Vagina (tissue), 2 donors: ENCODE measurements at regions not wholly inside any gene's neighbourhood (a gene's known extent, or its start where the extent isn't known, plus 50 kb on each side); places are given as distances from the start of the nearest gene placed in this dataset.

Experiments used
- DNase-seq, 2 donors: peaks; one replicate each; pipeline ENCODE4 v3.0.0-alpha.2; 2017; ENCODE audit errors: extremely low spot score in 2 of 2
- H3K27ac ChIP-seq: fragments of 200-600 bp; sonication (generic); one replicate; pipeline ENCODE4 v1.5.1; 2019
- H3K27me3 ChIP-seq: fragments of 200-600 bp; sonication (generic); one replicate; pipeline ENCODE4 v1.5.1; 2019
- H3K36me3 ChIP-seq, 2 donors: fragments of 200-600 bp; sonication (generic); one replicate each; pipeline ENCODE4 v1.5.1; 2017 to 2019
- H3K4me1 ChIP-seq: fragments of 200-600 bp; sonication (generic); one replicate; pipeline ENCODE4 v1.5.1; 2019
- H3K4me3 ChIP-seq, 2 donors: fragments of 200-600 bp; sonication (generic); 1 replicate in 1 of 2; 2 replicates in 1 of 2; pipeline ENCODE4 v1.5.1; 2016 to 2019
- H3K9me3 ChIP-seq: fragments of 200-600 bp; sonication (generic); one replicate; pipeline ENCODE4 v1.5.1; 2019
- CTCF ChIP-seq, 3 experiments: fragments of 450-650 bp in 2 of 3; fragments of 200-600 bp in 1 of 3; sonication (generic) in 1 of 3; IDR thresholded peaks; one replicate each; pipeline ENCODE4 v1.5.1; 2017 to 2019; ENCODE audit warnings: antibody characterized with exemption in 3 of 3, mild to moderate bottlenecking in 2 of 3, moderate library complexity in 2 of 3
- POLR2A ChIP-seq, 2 donors: fragments of 450-650 bp; IDR thresholded peaks; one replicate each; pipeline ENCODE4 v1.6.1; 2017; ENCODE audit warnings: antibody characterized with exemption in 2 of 2, mild to moderate bottlenecking in 2 of 2, moderate library complexity in 2 of 2
- POLR2AphosphoS5 ChIP-seq, 2 donors: sonication (generic); formaldehyde crosslinking; IDR thresholded peaks; one replicate each; pipeline ENCODE4 v1.9.0; 2017; ENCODE audit warnings: antibody characterized with exemption in 2 of 2, mild to moderate bottlenecking in 2 of 2, low read depth in 1 of 2; ENCODE audit not compliant: insufficient read depth in 1 of 2
- intact Hi-C: fragments of 100-400 bp; cut with DNase I; formaldehyde crosslinking; loops from one replicate; pipeline ENCODE4 v1.15.1; 2023

GRCh38 chr10:21318540-21319167, 206.8 kb downstream of the SKIDA1 start:
- Histone ChIP-seq H3K4me3 (no peak overlapping the region), H3K36me3 (no peaks in the 10 kb centered on the region), H3K4me1 (peaks cover 23% of the 10 kb centered on the region), H3K27ac (no peak overlapping the region), H3K27me3 (no peaks in the 10 kb centered on the region), H3K9me3 (no peaks in the 10 kb centered on the region)
- no peak for TF ChIP-seq POLR2AphosphoS5 (IDR thresholded peaks at IDR 0.05; ENCODE audit: insufficient read depth in 1 of 2, low read depth in 1 of 2)
- no peak for TF ChIP-seq POLR2A (IDR thresholded peaks at IDR 0.05)
- no peak for TF ChIP-seq CTCF (IDR thresholded peaks at IDR 0.05)
- intact Hi-C loops, result no loop called here
- no peak for DNase-seq

DNA sequence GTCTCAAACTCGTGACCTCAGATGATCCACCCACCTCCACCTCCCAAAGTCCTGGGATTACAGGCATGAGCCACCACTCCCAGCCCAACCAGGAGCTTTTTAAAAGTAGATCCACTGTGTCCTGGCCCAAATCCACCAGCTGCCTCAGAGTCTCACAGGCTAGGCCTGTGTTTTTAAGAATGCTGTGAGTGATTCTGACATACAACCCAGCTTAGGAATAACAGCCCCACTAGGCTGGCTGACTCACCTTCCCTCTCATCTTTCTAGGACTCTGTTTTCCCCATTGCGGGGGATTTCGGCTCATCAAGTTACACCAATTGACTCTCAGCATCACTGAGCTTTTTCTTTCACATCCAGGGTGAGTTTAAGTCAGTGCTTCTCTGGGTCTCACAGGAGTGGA, 207.6 kb downstream of the SKIDA1 start:
- Histone ChIP-seq H3K9me3 (no peaks in the 10 kb centered on the region), H3K4me3 (no peak overlapping the region), H3K4me1 (peaks cover 23% of the 10 kb centered on the region), H3K27me3 (no peaks in the 10 kb centered on the region), H3K36me3 (no peaks in the 10 kb centered on the region), H3K27ac (no peak overlapping the region)
- DNase-seq, result no peak
- intact Hi-C loops, result no loop called here
- TF ChIP-seq CTCF (IDR thresholded peaks at IDR 0.05), result no peak
- TF ChIP-seq POLR2AphosphoS5 (IDR thresholded peaks at IDR 0.05; ENCODE audit: insufficient read depth in 1 of 2, low read depth in 1 of 2), result no peak
- TF ChIP-seq POLR2A (IDR thresholded peaks at IDR 0.05), result no peak

DNA sequence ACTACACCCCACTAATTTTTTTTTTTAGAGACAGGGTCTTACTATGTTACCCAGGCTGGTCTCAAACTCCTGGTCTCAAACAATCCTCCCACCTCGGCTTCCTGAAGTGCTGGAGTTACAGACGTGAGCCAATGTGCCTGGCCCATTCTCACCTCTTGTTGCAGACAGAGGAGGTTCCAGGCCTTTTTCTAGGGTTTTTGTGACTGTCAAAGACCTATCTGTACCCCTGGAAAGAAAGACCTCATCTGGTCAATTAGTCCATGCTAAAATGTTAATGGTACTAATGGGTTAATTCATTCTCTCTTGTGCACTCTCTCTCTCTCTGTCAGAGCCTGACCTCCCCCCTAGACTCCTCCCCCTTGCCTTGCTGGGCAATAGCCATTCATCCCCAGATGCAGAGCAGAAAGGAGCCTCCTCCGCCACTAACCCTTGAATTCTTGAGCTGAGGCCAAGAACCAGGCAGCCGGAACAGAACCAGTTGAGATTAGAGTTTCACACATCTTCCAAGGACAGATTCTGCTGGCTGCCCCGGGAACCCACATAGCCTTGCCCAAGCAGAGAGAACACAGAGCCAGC, 209.7 kb downstream of the SKIDA1 start:
- Histone ChIP-seq H3K9me3 (no peaks in the 10 kb centered on the region), H3K27ac (no peak overlapping the region), H3K4me3 (no peak overlapping the region), H3K4me1 (peaks cover 23% of the 10 kb centered on the region), H3K36me3 (no peaks in the 10 kb centered on the region), H3K27me3 (no peaks in the 10 kb centered on the region)
- TF ChIP-seq POLR2A (IDR thresholded peaks at IDR 0.05) (no peak), CTCF (IDR thresholded peaks at IDR 0.05) (no peak), POLR2AphosphoS5 (IDR thresholded peaks at IDR 0.05; ENCODE audit: insufficient read depth in 1 of 2, low read depth in 1 of 2) (peak in 1 of 2 donors; percentile 1)
- intact Hi-C loops, result no loop called here
- DNase-seq, result no peak

- H3K4me1 ChIP-seq, result peaks cover 23% of the 10 kb centered on the region
- TF ChIP-seq POLR2AphosphoS5 (IDR thresholded peaks at IDR 0.05; ENCODE audit: insufficient read depth in 1 of 2, low read depth in 1 of 2) (peak in 1 of 2 donors; percentile 18), POLR2A (IDR thresholded peaks at IDR 0.05) (no peak), CTCF (IDR thresholded peaks at IDR 0.05) (no peak)
- no peak overlapping the region for H3K4me3 ChIP-seq
- no peaks in the 10 kb centered on the region for H3K9me3 ChIP-seq
- H3K36me3 ChIP-seq, result no peaks in the 10 kb centered on the region
- DNase-seq, result no peak
- intact Hi-C loops, result no loop called here
- no peaks in the 10 kb centered on the region for H3K27me3 ChIP-seq
- no peak overlapping the region for H3K27ac ChIP-seq
These were observed 210.4 kb downstream of the SKIDA1 start for GRCh38 chr10:21314906-21315644.
